ENCODE measurements at regions not wholly inside any gene's neighbourhood (a gene's known extent, or its start where the extent isn't known, plus 50 kb on each side); places are given as distances from the start of the nearest gene placed in this dataset.

GRCh38 chr12:114789276-114789675, 105.3 kb upstream of the TBX3 start:
- DNase-seq (ENCODE audit: low read depth in 1 of 2, low spot score in 1 of 2) (no peak), ATAC-seq (no peak), FAIRE-seq (no peak)
- Histone ChIP-seq H3K4me2 (no peak overlapping the region), H3K4me1 (no peaks in the 10 kb centered on the region), H3K4me3 (no peak overlapping the region), H3K27ac (no peak overlapping the region), H3K9me3 (no peaks in the 10 kb centered on the region)
- POLR2A ChIA-PET, result no interaction called here
- CTCF ChIA-PET, result interaction anchor here (1.1 kb wide), 1 partner anchor 11 kb away, joined by 4 read pairs; no protein-coding TSS in a partner anchor
- no peak for TF ChIP-seq FOSL2 (IDR thresholded peaks at IDR 0.05)
- TF ChIP-seq FOSL2 (CRISPR knock-in tag; IDR thresholded peaks at IDR 0.05), result no peak
- TF ChIP-seq TP53 (CRISPR knock-in tag; IDR thresholded peaks at IDR 0.05), result no peak
- no peak for TF ChIP-seq RFX5 (IDR thresholded peaks at IDR 0.05)
- no peak for TF ChIP-seq SMC3 (IDR thresholded peaks at IDR 0.05)
- TF ChIP-seq FOSB (CRISPR knock-in tag; IDR thresholded peaks at IDR 0.05), result no peak
- no peak for TF ChIP-seq ZSCAN20 (CRISPR knock-in tag; IDR thresholded peaks at IDR 0.05)
- no peak for TF ChIP-seq HMGXB4 (CRISPR knock-in tag; IDR thresholded peaks at IDR 0.05; ENCODE audit: borderline replicate concordance)
- no peak for TF ChIP-seq MAFK (IDR thresholded peaks at IDR 0.05; ENCODE audit: partially characterized antibody)
- no peak for TF ChIP-seq KDM5A (IDR thresholded peaks at IDR 0.05)
- TF ChIP-seq ESRRA (IDR thresholded peaks at IDR 0.05; ENCODE audit: borderline replicate concordance, low read length), result no peak
- no peak for TF ChIP-seq ZC3H11A (IDR thresholded peaks at IDR 0.05)
- TF ChIP-seq KDM1A (IDR thresholded peaks at IDR 0.05; ENCODE audit: low read depth), result no peak
- TF ChIP-seq RARB (CRISPR knock-in tag; IDR thresholded peaks at IDR 0.05), result no peak
- no peak for TF ChIP-seq HOXA7 (CRISPR knock-in tag; IDR thresholded peaks at IDR 0.05)
- TF ChIP-seq SREBF2 (IDR thresholded peaks at IDR 0.05), result no peak
- no peak for TF ChIP-seq RNF2 (IDR thresholded peaks at IDR 0.05; ENCODE audit: borderline replicate concordance, low read depth)
- TF ChIP-seq HOXB13 (CRISPR knock-in tag; IDR thresholded peaks at IDR 0.05; ENCODE audit: low read depth), result no peak
- no peak for TF ChIP-seq CBX8 (IDR thresholded peaks at IDR 0.05)
- TF ChIP-seq MAZ (IDR thresholded peaks at IDR 0.05; ENCODE audit: borderline replicate concordance, low read depth, low read length), result no peak
- no peak for TF ChIP-seq PBX3 (IDR thresholded peaks at IDR 0.05)
- 69% methylated on average over 3 of the region's 3 CpGs for WGBS (ENCODE audit: missing lambda C conversion rate)

GRCh38 chr12:114784526-114784925, 100.6 kb upstream of the TBX3 start:
- 78% methylated on average over 3 of the region's 3 CpGs for WGBS (ENCODE audit: missing lambda C conversion rate)
- TF ChIP-seq REST (IDR thresholded peaks at IDR 0.05) (no peak), FOXS1 (CRISPR knock-in tag; IDR thresholded peaks at IDR 0.05) (no peak), E2F6 (IDR thresholded peaks at IDR 0.05; ENCODE audit: borderline replicate concordance, low read depth) (no peak), HOXB13 (CRISPR knock-in tag; IDR thresholded peaks at IDR 0.05; ENCODE audit: low read depth) (no peak), CBX2 (IDR thresholded peaks at IDR 0.05; ENCODE audit: borderline replicate concordance, low read depth) (no peak), BCL3 (IDR thresholded peaks at IDR 0.05) (no peak), TFCP2L1 (CRISPR knock-in tag; IDR thresholded peaks at IDR 0.05) (no peak), ZSCAN20 (CRISPR knock-in tag; IDR thresholded peaks at IDR 0.05) (no peak), SREBF2 (IDR thresholded peaks at IDR 0.05) (no peak), FOSL2 (IDR thresholded peaks at IDR 0.05) (no peak), FOSL2 (CRISPR knock-in tag; IDR thresholded peaks at IDR 0.05) (no peak)
- H3K27ac ChIP-seq, result no peak overlapping the region
- ATAC-seq (no peak), FAIRE-seq (no peak), DNase-seq (ENCODE audit: low read depth in 1 of 2, low spot score in 1 of 2) (no peak)
- ChIA-PET POLR2A (no interaction called here), CTCF (interaction anchor here (1.0 kb wide), 2 partner anchors 100 to 124 kb away, joined by 3 read pairs; no protein-coding TSS in a partner anchor)
- no peaks in the 10 kb centered on the region for H3K4me1 ChIP-seq
- H3K4me2 ChIP-seq, result no peak overlapping the region
- H3K9me3 ChIP-seq, result no peaks in the 10 kb centered on the region
- H3K4me3 ChIP-seq, result no peak overlapping the region

Measured in A549 (cell line).